ENCODE measurements at regions not wholly inside any gene's neighbourhood (a gene's known extent, or its start where the extent isn't known, plus 50 kb on each side); places are given as distances from the start of the nearest gene placed in this dataset.

GRCh38 chr2:186912979-186913378 lies 64.0 kb upstream of the ZSWIM2 start:
- Histone ChIP-seq H3K27me3 (no peaks in the 10 kb centered on the region), H3K27ac (no peak overlapping the region), H3K36me3 (no peaks in the 10 kb centered on the region), H3K9me3 (no peaks in the 10 kb centered on the region), H3K4me1 (peaks cover 0 to 10% (median 0%) of the 10 kb centered on the region in 12 donors), H3K4me3 (no peak overlapping the region)
- intact Hi-C loops (cut with DNase I): no loop called here
- ATAC-seq (no peak), DNase-seq (no peak)
- 71 to 89% (median 80%) methylated on average over 2 of the region's 2 CpGs for WGBS, 4 donors
- TF ChIP-seq POLR2A (IDR thresholded peaks at IDR 0.05): no peak
- TF ChIP-seq, protein P1, sequence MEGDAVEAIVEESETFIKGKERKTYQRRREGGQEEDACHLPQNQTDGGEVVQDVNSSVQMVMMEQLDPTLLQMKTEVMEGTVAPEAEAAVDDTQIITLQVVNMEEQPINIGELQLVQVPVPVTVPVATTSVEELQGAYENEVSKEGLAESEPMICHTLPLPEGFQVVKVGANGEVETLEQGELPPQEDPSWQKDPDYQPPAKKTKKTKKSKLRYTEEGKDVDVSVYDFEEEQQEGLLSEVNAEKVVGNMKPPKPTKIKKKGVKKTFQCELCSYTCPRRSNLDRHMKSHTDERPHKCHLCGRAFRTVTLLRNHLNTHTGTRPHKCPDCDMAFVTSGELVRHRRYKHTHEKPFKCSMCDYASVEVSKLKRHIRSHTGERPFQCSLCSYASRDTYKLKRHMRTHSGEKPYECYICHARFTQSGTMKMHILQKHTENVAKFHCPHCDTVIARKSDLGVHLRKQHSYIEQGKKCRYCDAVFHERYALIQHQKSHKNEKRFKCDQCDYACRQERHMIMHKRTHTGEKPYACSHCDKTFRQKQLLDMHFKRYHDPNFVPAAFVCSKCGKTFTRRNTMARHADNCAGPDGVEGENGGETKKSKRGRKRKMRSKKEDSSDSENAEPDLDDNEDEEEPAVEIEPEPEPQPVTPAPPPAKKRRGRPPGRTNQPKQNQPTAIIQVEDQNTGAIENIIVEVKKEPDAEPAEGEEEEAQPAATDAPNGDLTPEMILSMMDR (IDR thresholded peaks at IDR 0.05): no peak

DNA sequence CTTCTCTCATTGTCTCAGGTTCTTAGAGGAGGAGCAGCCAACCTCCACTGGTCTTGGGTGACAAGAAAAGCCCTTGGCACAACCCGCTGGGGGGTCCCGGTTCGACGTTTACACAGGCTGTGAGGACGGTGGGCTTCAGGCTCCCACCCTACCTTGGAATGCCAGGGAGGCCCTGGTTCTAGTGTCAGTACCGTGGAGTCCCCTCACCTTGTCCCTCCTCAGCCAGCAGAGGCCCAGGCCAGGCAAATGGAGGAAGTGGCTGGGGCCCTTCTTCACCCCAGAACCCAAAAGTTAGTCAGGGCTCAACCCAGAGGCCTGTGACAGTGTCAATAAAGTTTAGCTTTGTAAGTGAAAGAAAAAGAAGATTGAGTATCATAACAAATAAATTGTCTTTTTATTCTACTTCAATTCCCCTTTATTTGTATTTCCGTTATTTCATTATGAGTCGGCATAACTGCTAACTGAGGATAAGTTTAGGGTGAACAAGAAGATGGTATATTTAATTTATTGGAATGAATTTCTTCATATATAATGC lies 62.6 kb upstream of the ZSWIM2 start:
- WGBS, 4 donors: 79 to 96% (median 81%) methylated on average over 7 to 8 of the region's 8 CpGs
- DNase-seq (no peak), ATAC-seq (no peak)
- Histone ChIP-seq H3K36me3 (no peaks in the 10 kb centered on the region), H3K4me3 (no peak overlapping the region), H3K4me1 (peaks cover 0 to 10% (median 0%) of the 10 kb centered on the region in 12 donors), H3K27me3 (no peaks in the 10 kb centered on the region), H3K27ac (no peak overlapping the region), H3K9me3 (no peaks in the 10 kb centered on the region)
- intact Hi-C loops (cut with DNase I): no loop called here
- no peak for TF ChIP-seq POLR2A (IDR thresholded peaks at IDR 0.05)
- TF ChIP-seq, protein P1 (IDR thresholded peaks at IDR 0.05): no peak

DNA sequence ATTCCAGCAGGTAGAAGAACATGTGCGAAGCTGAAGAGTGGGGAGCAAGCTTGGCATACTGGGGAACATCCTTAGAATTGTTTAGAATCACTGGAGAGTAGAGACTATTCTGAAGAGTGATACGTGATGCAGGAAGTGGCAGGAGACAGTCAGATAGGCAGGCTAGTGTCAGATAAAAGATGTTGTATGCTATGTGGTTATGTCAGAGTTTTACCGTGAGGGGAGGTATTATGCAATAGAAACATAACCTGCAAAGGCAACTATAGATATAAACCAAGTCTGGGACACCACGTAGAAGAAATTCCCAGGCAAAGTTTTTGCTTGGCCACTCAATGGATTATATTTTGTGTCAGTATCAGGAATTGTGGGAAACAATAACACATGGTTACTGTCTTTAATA lies 62.0 kb upstream of the ZSWIM2 start:
- DNase-seq (no peak), ATAC-seq (no peak)
- H3K4me3 ChIP-seq: no peak overlapping the region
- H3K27me3 ChIP-seq: no peaks in the 10 kb centered on the region
- intact Hi-C loops (cut with DNase I): no loop called here
- H3K27ac ChIP-seq: no peak overlapping the region
- no peak for TF ChIP-seq POLR2A (IDR thresholded peaks at IDR 0.05)
- TF ChIP-seq, protein P1 (IDR thresholded peaks at IDR 0.05): no peak
- no peaks in the 10 kb centered on the region for H3K36me3 ChIP-seq
- peaks cover 0 to 10% (median 0%) of the 10 kb centered on the region in 12 donors for H3K4me1 ChIP-seq
- 53 to 68% (median 67%) methylated on average over 4 of the region's 4 CpGs for WGBS, 4 donors
- no peaks in the 10 kb centered on the region for H3K9me3 ChIP-seq

DNA sequence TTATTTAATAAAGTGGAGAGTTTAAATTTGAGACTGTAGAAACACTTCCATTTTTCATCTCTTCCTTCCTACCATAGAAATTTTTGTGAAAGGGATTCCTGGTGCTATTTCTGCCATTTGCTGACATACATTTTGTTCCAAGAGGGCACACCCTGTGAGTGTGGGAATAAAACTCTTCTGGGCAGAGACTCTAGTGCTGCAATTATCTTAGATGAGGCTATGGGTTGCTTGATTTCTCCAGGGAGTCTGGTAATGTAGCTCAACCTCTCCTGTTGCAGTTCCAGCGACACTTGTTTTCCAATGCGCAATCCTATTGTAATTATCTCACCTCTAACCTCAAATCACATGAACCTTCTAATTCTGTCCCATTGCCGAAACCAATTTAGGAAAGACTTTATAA lies 60.1 kb upstream of the ZSWIM2 start:
- no peak overlapping the region for H3K4me3 ChIP-seq
- no peaks in the 10 kb centered on the region for H3K36me3 ChIP-seq
- no peaks in the 10 kb centered on the region for H3K9me3 ChIP-seq
- H3K4me1 ChIP-seq: peaks cover 0 to 10% (median 0%) of the 10 kb centered on the region in 12 donors
- no peaks in the 10 kb centered on the region for H3K27me3 ChIP-seq
- ATAC-seq (peak; percentile 41 to 65 (median 55)), DNase-seq (no peak)
- TF ChIP-seq, protein P1 (IDR thresholded peaks at IDR 0.05): no peak
- TF ChIP-seq POLR2A (IDR thresholded peaks at IDR 0.05): no peak
- intact Hi-C loops (cut with DNase I): loop anchor here in 2 of 10 donors (5.0 to 10.0 kb wide), 2 partner anchors 543 to 546 kb away; no protein-coding TSS in a partner anchor
- 39 to 65% (median 57%) methylated on average over 3 of the region's 3 CpGs for WGBS, 4 donors
- H3K27ac ChIP-seq: peak overlapping the region in 5 of 12 donors; percentile 6 to 53 (median 36)

Measured in heart left ventricle (tissue), 16 donors.